Activated T-cell treated with anti-CD3 and anti-CD28 coated beads, Interleukin-2, amount 50 U/mL, for 72 hours (primary cell): ENCODE measurements at regions not wholly inside any gene's neighbourhood (a gene's known extent, or its start where the extent isn't known, plus 50 kb on each side); places are given as distances from the start of the nearest gene placed in this dataset.

Source experiments
- ATAC-seq, 2 donors: fragments of 150-1000 bp; cut with Tn5 transposase; replicated peaks in 1 of 2; 2 replicates each; pipeline ENCODE4 v1.10.0; 2021; ENCODE audit warnings: moderate library complexity in 2 of 2, mild to moderate bottlenecking in 1 of 2
- DNase-seq, 2 donors: peaks; one replicate each; pipeline ENCODE4 v3.0.0; 2021 to 2022; ENCODE audit warnings: mixed read lengths in 1 of 2
- H3K27ac Mint-ChIP-seq: one replicate; pipeline ENCODE4 v1.8.0; 2022; ENCODE audit warnings: mild to moderate bottlenecking, moderate library complexity, mixed read lengths
- H3K27me3 Mint-ChIP-seq: one replicate; pipeline ENCODE4 v1.8.0; 2022; ENCODE audit warnings: low read depth, mixed read lengths
- H3K36me3 Mint-ChIP-seq, 2 donors: one replicate each; pipeline ENCODE4 v1.8.0; 2022; ENCODE audit warnings: mixed read lengths in 2 of 2, mild to moderate bottlenecking in 1 of 2; ENCODE audit not compliant: insufficient read depth in 2 of 2
- H3K4me1 Mint-ChIP-seq: one replicate; pipeline ENCODE4 v1.8.0; 2022; ENCODE audit warnings: low read depth, mixed read lengths
- H3K4me3 Mint-ChIP-seq, 2 donors: one replicate each; pipeline ENCODE4 v1.8.0; 2022; ENCODE audit warnings: mild to moderate bottlenecking in 2 of 2, mixed read lengths in 2 of 2, moderate library complexity in 2 of 2
- H3K9me3 Mint-ChIP-seq, 2 donors: one replicate each; pipeline ENCODE4 v1.8.0; 2022; ENCODE audit warnings: mixed read lengths in 2 of 2

- Mint-ChIP-seq H3K27ac (no peak overlapping the region), H3K9me3 (no peaks in the 10 kb centered on the region), H3K27me3 (peaks cover 7% of the 10 kb centered on the region), H3K4me1 (peaks cover 18% of the 10 kb centered on the region), H3K36me3 (no peaks in the 10 kb centered on the region), H3K4me3 (no peak overlapping the region)
- ATAC-seq (no peak), DNase-seq (no peak)
These were observed 108.5 kb downstream of the ELAPOR2 start for GRCh38 chr7:86950944-86951343.

DNA sequence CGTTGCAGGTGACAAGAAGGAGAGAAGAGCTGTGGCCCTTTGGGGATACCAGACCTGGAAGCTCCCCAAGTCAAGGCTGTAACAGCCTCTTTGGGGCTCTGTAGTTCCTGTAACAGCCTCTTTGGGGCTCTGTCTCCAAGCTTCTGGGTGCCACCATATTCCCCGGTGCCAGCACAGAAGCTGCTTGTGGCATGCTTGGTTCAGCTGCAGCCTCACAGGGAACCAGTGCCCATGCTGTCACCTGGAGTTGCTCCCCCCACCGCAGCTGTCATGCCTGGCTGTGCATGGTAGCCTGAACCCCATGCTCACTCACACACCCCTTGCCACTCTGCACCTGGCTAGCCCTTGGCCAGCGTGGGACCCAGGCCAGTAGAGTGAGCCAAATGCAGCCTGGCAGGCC lies 109.1 kb downstream of the ELAPOR2 start:
- no peak for DNase-seq
- H3K9me3 Mint-ChIP-seq: no peaks in the 10 kb centered on the region
- peaks cover 13% of the 10 kb centered on the region for H3K4me1 Mint-ChIP-seq
- no peaks in the 10 kb centered on the region for H3K36me3 Mint-ChIP-seq
- H3K27me3 Mint-ChIP-seq: peaks cover 7% of the 10 kb centered on the region
- ATAC-seq: peak; percentile 41 to 42
- no peak overlapping the region for H3K27ac Mint-ChIP-seq
- H3K4me3 Mint-ChIP-seq: no peak overlapping the region

- Mint-ChIP-seq H3K27ac (no peak overlapping the region), H3K4me3 (no peak overlapping the region), H3K36me3 (no peaks in the 10 kb centered on the region), H3K4me1 (peaks cover 13% of the 10 kb centered on the region), H3K27me3 (peaks cover 7% of the 10 kb centered on the region), H3K9me3 (no peaks in the 10 kb centered on the region)
- ATAC-seq (no peak), DNase-seq (no peak)
These were observed 109.6 kb downstream of the ELAPOR2 start for GRCh38 chr7:86949779-86950260.

DNA sequence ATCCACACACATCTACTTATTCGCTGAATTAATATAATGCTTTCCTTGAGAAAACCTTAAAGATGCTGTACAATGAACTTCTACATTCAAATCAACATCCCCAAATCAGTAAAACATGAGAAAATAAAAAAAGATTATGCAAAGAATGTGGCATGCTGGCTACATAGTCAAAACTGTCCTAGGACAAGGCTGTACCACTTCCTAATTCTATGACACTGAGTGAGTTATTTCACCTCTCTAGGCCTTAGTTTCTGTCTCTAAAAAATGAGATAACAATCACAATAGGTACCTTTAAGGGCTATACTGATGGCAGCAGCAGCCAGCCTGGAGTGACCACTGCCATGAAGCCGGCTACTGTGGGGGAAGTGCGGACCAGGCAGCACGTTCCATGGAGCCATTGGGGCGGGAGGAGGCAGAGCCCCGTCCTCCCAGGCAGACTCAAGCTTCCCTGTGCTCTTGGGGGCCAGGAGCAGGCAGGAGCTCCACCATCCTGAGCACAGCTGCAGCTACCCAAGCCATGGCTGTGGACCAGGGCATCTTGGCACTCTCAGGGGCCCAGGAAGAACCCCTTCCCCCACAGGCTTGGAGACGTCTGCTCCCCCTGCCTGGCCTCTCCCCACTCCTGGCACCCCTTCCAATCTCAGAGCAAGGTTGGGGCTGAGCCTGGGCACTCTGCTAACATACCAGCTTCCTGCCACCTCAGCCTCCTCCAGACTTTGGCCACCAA lies 110.2 kb downstream of the ELAPOR2 start:
- no peak overlapping the region for H3K27ac Mint-ChIP-seq
- peaks cover 7% of the 10 kb centered on the region for H3K27me3 Mint-ChIP-seq
- H3K4me3 Mint-ChIP-seq: no peak overlapping the region
- DNase-seq (no peak), ATAC-seq (peak; percentile 69)
- no peaks in the 10 kb centered on the region for H3K36me3 Mint-ChIP-seq
- H3K4me1 Mint-ChIP-seq: peaks cover 13% of the 10 kb centered on the region
- H3K9me3 Mint-ChIP-seq: no peaks in the 10 kb centered on the region

DNA sequence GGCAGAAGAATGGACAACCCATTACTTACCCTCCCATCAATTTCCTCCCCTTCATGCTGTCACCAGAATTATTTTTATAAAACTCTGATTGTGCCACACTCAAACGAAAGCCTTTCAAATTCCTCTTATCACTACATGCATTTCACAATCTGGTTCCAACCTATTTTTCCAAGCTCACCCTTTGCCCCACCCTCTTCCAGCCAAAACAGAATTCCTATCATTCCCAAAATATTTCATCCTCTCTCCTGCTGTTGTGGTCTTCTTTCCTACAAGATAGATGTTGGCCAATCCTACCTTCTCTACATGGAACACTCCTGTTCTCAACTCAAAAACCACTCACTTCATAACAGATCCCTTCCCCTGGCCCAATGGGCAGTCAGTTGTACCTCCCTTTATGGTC lies 111.5 kb downstream of the ELAPOR2 start:
- Mint-ChIP-seq H3K4me1 (peaks cover 13% of the 10 kb centered on the region), H3K27ac (no peak overlapping the region), H3K36me3 (no peaks in the 10 kb centered on the region), H3K27me3 (peaks cover 7% of the 10 kb centered on the region), H3K9me3 (no peaks in the 10 kb centered on the region), H3K4me3 (no peak overlapping the region)
- ATAC-seq (no peak), DNase-seq (no peak)

DNA sequence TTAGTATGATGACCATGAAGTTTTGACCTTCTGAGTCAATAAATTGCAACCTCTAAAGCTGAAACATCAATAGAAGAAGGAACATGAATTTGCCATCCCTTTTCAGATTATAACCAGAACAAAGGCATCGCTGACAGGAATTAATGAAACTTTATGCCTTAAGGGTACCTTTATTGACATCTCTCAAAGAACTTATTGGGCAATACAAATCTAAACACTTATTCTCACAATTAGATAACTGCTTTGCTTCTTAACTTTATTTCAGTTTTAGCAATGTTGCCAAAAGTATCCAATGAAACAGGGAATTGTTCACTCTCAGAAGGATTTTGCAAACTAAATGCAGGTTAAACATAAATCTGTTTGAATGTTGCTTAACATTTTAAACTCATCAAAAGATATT lies 116.0 kb downstream of the ELAPOR2 start:
- Mint-ChIP-seq H3K36me3 (no peaks in the 10 kb centered on the region), H3K4me3 (no peak overlapping the region), H3K4me1 (peaks cover under 1% of the 10 kb centered on the region), H3K27me3 (peaks cover 7% of the 10 kb centered on the region), H3K27ac (no peak overlapping the region), H3K9me3 (no peaks in the 10 kb centered on the region)
- no peak for ATAC-seq
- DNase-seq: no peak

DNA sequence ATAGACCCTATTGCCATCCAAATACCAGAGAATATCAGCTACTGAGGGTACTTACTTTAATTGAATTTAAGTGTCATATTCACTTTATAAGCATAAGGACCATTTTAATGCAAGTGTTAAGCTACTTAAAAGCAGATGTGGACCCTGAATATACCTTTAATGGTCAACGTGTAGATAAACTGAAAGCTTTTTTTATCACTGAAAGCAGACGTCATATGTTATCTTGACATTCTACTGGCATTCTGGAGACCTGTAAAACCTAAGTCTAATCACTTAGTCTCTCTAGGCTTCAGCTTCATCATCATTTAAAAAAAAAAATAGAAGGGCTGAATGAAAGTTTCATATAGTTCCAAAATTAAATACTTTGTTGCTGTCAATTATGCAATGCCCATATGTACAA lies 116.5 kb downstream of the ELAPOR2 start:
- H3K4me3 Mint-ChIP-seq: no peak overlapping the region
- ATAC-seq (no peak), DNase-seq (no peak)
- H3K27ac Mint-ChIP-seq: peak overlapping the region; percentile 48
- H3K27me3 Mint-ChIP-seq: peaks cover 7% of the 10 kb centered on the region
- H3K9me3 Mint-ChIP-seq: no peaks in the 10 kb centered on the region
- no peaks in the 10 kb centered on the region for H3K4me1 Mint-ChIP-seq
- no peaks in the 10 kb centered on the region for H3K36me3 Mint-ChIP-seq

DNA sequence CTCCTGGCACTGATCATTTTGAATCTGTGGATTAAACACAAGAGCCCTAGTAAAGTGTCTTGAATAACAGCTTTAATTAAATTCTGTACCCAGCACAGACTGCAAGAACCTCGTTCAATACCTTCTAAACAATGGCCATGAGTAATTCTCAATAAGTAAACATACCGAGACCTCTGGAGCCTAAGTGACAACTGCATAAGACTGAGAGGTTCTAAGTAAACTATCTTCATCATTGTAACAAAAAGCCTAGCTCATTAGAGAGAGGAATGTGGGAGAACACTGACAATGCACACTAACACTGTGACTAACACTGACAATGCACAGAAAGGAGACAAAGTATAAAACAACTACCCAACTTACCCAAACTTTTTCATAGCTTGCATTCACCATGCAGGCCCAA lies 117.4 kb downstream of the ELAPOR2 start:
- Mint-ChIP-seq H3K36me3 (no peaks in the 10 kb centered on the region), H3K4me3 (no peak overlapping the region), H3K9me3 (no peaks in the 10 kb centered on the region), H3K27ac (no peak overlapping the region), H3K27me3 (peaks cover 7% of the 10 kb centered on the region), H3K4me1 (no peaks in the 10 kb centered on the region)
- ATAC-seq (no peak), DNase-seq (no peak)

DNA sequence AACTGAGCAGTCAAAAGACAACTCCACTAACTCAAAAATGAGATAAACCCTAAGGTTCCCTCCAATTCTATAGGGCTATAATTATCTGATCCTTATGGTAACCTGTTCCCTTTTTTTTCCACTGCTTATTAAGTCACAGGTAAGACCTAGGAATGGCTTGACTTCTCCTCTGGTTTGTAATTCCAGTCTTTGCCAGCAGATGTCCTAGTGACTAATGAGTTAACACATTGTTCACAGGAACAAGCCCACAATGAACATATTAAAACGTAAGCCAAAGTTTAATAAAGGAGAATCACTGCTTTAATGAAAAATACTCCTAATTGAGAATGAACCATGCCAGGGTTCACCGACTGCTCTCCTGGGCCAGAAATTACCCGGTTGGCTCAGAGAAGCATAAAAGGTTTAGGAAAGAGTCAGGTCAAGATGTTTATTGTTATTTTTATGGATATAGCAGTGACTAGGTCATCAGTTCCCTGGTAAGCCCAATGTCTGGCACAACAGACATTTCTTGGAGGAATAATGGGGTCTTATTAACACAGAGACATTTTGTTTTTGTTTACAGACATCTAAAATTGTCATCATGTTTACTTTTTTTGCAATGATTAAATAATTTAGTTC lies 120.1 kb downstream of the ELAPOR2 start:
- Mint-ChIP-seq H3K4me3 (no peak overlapping the region), H3K27me3 (peaks cover 12% of the 10 kb centered on the region), H3K4me1 (no peaks in the 10 kb centered on the region), H3K9me3 (no peaks in the 10 kb centered on the region), H3K36me3 (peaks cover 0 to 1% of the 10 kb centered on the region in 2 donors), H3K27ac (no peak overlapping the region)
- DNase-seq (peak; percentile 47 to 52), ATAC-seq (peak in 1 of 2 donors; percentile 56)

- Mint-ChIP-seq H3K27me3 (peaks cover 20% of the 10 kb centered on the region), H3K4me1 (no peaks in the 10 kb centered on the region), H3K36me3 (peaks cover 0 to 1% of the 10 kb centered on the region in 2 donors), H3K4me3 (no peak overlapping the region), H3K9me3 (no peaks in the 10 kb centered on the region), H3K27ac (no peak overlapping the region)
- DNase-seq (no peak), ATAC-seq (peak in 1 of 2 donors; percentile 34)
These were observed 122.0 kb downstream of the ELAPOR2 start for GRCh38 chr7:86937363-86937878.

GRCh38 chr7:86933295-86933845 lies 126.1 kb downstream of the ELAPOR2 start:
- DNase-seq: no peak
- ATAC-seq: no peak
- Mint-ChIP-seq H3K36me3 (peaks cover 0 to 1% of the 10 kb centered on the region in 2 donors), H3K4me3 (no peak overlapping the region), H3K9me3 (no peaks in the 10 kb centered on the region), H3K4me1 (peaks cover 29% of the 10 kb centered on the region), H3K27ac (no peak overlapping the region), H3K27me3 (peaks cover 26% of the 10 kb centered on the region)

DNA sequence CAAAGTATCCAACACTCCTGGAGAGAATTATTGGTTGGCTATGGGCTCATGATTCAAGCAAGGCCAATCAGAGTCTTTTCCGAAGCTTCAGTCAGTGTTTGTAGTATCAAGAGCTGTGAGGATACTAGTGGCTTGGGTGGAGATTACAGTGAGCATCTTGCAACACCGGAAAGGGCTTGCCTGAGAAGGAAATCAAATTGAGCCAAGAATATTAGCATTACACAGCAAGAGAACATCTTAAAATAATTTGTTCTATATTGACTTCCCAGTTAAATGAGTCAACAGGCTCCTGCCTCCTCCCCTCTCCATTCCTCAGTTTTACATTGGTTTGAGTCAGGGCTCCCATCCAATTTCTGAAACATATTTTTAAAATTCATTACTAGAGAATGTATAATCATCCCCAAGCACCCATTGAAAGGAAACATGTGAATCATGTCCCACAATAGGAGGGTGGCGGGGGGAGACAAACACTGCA lies 127.4 kb downstream of the ELAPOR2 start:
- H3K36me3 Mint-ChIP-seq: peaks cover 0 to 1% of the 10 kb centered on the region in 2 donors
- H3K27me3 Mint-ChIP-seq: peaks cover 32% of the 10 kb centered on the region
- H3K27ac Mint-ChIP-seq: no peak overlapping the region
- no peak overlapping the region for H3K4me3 Mint-ChIP-seq
- ATAC-seq (peak; percentile 71 to 75), DNase-seq (peak in 1 of 2 donors; percentile 15)
- no peaks in the 10 kb centered on the region for H3K9me3 Mint-ChIP-seq
- peaks cover 31% of the 10 kb centered on the region for H3K4me1 Mint-ChIP-seq

GRCh38 chr7:86931439-86931838 lies 128.0 kb downstream of the ELAPOR2 start:
- ATAC-seq: peak; percentile 85 to 88
- Mint-ChIP-seq H3K9me3 (no peaks in the 10 kb centered on the region), H3K4me3 (no peak overlapping the region), H3K36me3 (peaks cover 0 to 1% of the 10 kb centered on the region in 2 donors), H3K27me3 (peaks cover 34% of the 10 kb centered on the region), H3K4me1 (peaks cover 36% of the 10 kb centered on the region), H3K27ac (no peak overlapping the region)
- no peak for DNase-seq
